ENCODE measurements at regions not wholly inside any gene's neighbourhood (a gene's known extent, or its start where the extent isn't known, plus 50 kb on each side); places are given as distances from the start of the nearest gene placed in this dataset.

DNA sequence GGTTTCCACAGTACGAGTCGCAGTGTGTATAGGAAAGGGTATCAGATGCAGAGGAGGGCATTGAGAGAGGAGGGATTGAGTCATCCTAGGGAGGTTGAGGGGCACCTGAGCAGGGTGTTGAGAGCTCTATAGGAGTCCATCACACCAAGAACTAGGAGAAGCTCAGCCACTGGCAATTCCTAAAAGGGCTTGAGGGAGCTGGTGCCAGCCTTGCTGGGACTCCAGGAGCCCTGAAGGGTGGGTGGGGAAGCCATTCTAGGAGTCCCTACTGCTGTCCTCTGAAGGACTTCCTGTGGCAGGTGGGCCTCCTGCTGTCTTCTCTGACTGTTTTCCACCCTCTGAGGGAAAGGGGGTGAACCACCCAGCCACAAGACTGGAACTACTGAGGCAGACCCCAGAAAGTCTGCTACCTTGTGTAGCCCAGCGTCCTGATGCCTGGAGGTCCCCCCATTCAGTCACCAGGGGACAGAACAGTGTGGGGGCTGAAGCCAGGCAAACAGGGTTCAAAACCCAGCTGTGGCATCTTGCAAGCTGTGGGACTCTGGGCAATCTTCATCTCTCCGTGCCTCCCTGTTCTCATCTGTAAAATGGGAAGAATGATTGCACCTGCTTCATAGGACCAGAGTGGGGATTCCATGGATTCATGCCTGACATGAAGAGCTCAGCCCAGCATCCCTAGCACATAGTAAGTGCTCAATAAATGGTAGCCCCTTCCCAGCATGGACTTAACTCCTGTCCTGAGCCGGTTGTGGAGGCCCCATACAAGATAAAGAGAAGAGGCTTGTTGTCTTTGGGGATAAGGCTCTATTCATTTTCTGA, 149.5 kb downstream of the C9orf50 start:
- no peak for DNase-seq (ENCODE audit: low read depth in 2 of 2)
- H3K36me3 ChIP-seq (ENCODE audit: control insufficient read depth, insufficient read depth, low read length), result no peaks in the 10 kb centered on the region
- no peak overlapping the region for H3K9ac ChIP-seq (ENCODE audit: insufficient read depth, low read length)
- no peak for TF ChIP-seq EZH2 (IDR thresholded peaks at IDR 0.05; ENCODE audit: low read length, missing control alignments)
- TF ChIP-seq, protein P1, sequence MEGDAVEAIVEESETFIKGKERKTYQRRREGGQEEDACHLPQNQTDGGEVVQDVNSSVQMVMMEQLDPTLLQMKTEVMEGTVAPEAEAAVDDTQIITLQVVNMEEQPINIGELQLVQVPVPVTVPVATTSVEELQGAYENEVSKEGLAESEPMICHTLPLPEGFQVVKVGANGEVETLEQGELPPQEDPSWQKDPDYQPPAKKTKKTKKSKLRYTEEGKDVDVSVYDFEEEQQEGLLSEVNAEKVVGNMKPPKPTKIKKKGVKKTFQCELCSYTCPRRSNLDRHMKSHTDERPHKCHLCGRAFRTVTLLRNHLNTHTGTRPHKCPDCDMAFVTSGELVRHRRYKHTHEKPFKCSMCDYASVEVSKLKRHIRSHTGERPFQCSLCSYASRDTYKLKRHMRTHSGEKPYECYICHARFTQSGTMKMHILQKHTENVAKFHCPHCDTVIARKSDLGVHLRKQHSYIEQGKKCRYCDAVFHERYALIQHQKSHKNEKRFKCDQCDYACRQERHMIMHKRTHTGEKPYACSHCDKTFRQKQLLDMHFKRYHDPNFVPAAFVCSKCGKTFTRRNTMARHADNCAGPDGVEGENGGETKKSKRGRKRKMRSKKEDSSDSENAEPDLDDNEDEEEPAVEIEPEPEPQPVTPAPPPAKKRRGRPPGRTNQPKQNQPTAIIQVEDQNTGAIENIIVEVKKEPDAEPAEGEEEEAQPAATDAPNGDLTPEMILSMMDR (conservative IDR thresholded peaks at IDR 0.05 in 1 of 2, IDR thresholded peaks at IDR 0.05 in 1 of 2; ENCODE audit: low read depth in 1 of 2, low read length in 2 of 2), result no peak
- no peak overlapping the region for H3K4me3 ChIP-seq (replicated peaks in 1 of 4; ENCODE audit: control extremely low read depth in 1 of 4, insufficient read depth in 1 of 4, low read depth in 3 of 4, low read length in 4 of 4)
- no peak overlapping the region for H2AFZ ChIP-seq (ENCODE audit: low read length)
- no peaks in the 10 kb centered on the region for H3K9me3 ChIP-seq (ENCODE audit: control insufficient read depth, insufficient read depth, low read depth, low read length)
- no peaks in the 10 kb centered on the region for H3K4me1 ChIP-seq (ENCODE audit: control insufficient read depth, extremely low read depth, insufficient read depth, low read length)
- no peaks in the 10 kb centered on the region for H4K20me1 ChIP-seq (ENCODE audit: control insufficient read depth, extremely low read depth, insufficient read depth, low read length)
- no peak overlapping the region for H3K27ac ChIP-seq (ENCODE audit: insufficient read depth, low read length)
- H3K79me2 ChIP-seq (ENCODE audit: control insufficient read depth, insufficient read depth, low read length), result no peaks in the 10 kb centered on the region
- no peak overlapping the region for H3K4me2 ChIP-seq (ENCODE audit: extremely low read depth, insufficient read depth, low read length)
- H3K27me3 ChIP-seq (ENCODE audit: control insufficient read depth, insufficient read depth, low read length), result no peaks in the 10 kb centered on the region

GRCh38 chr9:129469988-129470316, 150.9 kb downstream of the C9orf50 start:
- peaks cover 9% of the 10 kb centered on the region for H3K4me1 ChIP-seq (ENCODE audit: control insufficient read depth, extremely low read depth, insufficient read depth, low read length)
- H3K4me2 ChIP-seq (ENCODE audit: extremely low read depth, insufficient read depth, low read length), result no peak overlapping the region
- no peaks in the 10 kb centered on the region for H3K9me3 ChIP-seq (ENCODE audit: control insufficient read depth, insufficient read depth, low read depth, low read length)
- no peak overlapping the region for H3K27ac ChIP-seq (ENCODE audit: insufficient read depth, low read length)
- no peak overlapping the region for H2AFZ ChIP-seq (ENCODE audit: low read length)
- no peak overlapping the region for H3K4me3 ChIP-seq (replicated peaks in 1 of 4; ENCODE audit: control extremely low read depth in 1 of 4, insufficient read depth in 1 of 4, low read depth in 3 of 4, low read length in 4 of 4)
- no peaks in the 10 kb centered on the region for H3K27me3 ChIP-seq (ENCODE audit: control insufficient read depth, insufficient read depth, low read length)
- H3K9ac ChIP-seq (ENCODE audit: insufficient read depth, low read length), result no peak overlapping the region
- no peaks in the 10 kb centered on the region for H3K36me3 ChIP-seq (ENCODE audit: control insufficient read depth, insufficient read depth, low read length)
- TF ChIP-seq EZH2 (IDR thresholded peaks at IDR 0.05; ENCODE audit: low read length, missing control alignments), result no peak
- TF ChIP-seq, protein P1 (conservative IDR thresholded peaks at IDR 0.05 in 1 of 2, IDR thresholded peaks at IDR 0.05 in 1 of 2; ENCODE audit: low read depth in 1 of 2, low read length in 2 of 2), result no peak
- no peaks in the 10 kb centered on the region for H4K20me1 ChIP-seq (ENCODE audit: control insufficient read depth, extremely low read depth, insufficient read depth, low read length)
- no peaks in the 10 kb centered on the region for H3K79me2 ChIP-seq (ENCODE audit: control insufficient read depth, insufficient read depth, low read length)
- no peak for DNase-seq (ENCODE audit: low read depth in 2 of 2)

DNA sequence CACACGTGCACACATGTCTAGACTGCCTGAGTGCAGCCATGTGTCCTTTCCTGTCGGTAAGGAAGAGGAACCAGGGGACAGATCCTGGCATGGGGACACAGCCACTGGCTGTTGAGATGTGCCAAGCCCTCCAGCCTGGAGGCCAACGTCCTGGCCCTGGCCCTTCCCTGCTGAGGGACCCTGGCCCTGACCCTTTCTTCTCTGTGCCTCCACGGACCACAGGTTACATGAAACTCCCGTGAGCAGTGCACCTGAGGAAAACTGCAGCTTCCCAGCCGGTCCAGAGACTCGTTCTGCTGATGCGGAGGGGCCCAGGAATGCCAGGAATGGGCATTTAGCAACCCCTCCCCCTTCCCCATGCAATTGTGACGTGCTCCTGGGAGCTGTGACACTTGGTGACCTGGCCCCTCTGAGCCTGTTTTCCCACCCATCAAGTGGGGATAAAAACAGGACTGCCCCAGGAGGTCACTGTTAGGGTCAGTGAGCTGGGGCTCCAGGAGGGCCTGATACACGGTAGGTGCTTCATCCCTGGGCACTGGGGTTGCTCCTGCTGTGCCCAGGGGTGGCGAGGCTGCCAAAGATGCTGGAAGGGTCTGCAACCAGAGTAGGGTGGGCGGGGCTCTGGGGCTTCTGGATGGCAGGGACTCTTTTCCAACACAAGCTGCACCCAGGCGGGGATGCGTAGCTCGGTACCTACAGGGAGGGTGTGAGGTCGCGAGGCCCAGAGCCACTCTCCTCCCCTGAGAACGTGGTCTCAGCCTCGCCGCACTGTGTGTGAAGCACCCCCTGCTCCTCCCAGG, 151.5 kb downstream of the C9orf50 start:
- TF ChIP-seq, protein P1 (conservative IDR thresholded peaks at IDR 0.05 in 1 of 2, IDR thresholded peaks at IDR 0.05 in 1 of 2; ENCODE audit: low read depth in 1 of 2, low read length in 2 of 2), result no peak
- TF ChIP-seq EZH2 (IDR thresholded peaks at IDR 0.05; ENCODE audit: low read length, missing control alignments), result no peak
- H3K27ac ChIP-seq (ENCODE audit: insufficient read depth, low read length), result no peak overlapping the region
- no peaks in the 10 kb centered on the region for H3K36me3 ChIP-seq (ENCODE audit: control insufficient read depth, insufficient read depth, low read length)
- H3K4me1 ChIP-seq (ENCODE audit: control insufficient read depth, extremely low read depth, insufficient read depth, low read length), result peaks cover 12% of the 10 kb centered on the region
- no peak overlapping the region for H2AFZ ChIP-seq (ENCODE audit: low read length)
- no peaks in the 10 kb centered on the region for H3K27me3 ChIP-seq (ENCODE audit: control insufficient read depth, insufficient read depth, low read length)
- H3K79me2 ChIP-seq (ENCODE audit: control insufficient read depth, insufficient read depth, low read length), result no peaks in the 10 kb centered on the region
- no peaks in the 10 kb centered on the region for H4K20me1 ChIP-seq (ENCODE audit: control insufficient read depth, extremely low read depth, insufficient read depth, low read length)
- DNase-seq (ENCODE audit: low read depth in 2 of 2), result no peak
- H3K9ac ChIP-seq (ENCODE audit: insufficient read depth, low read length), result no peak overlapping the region
- no peaks in the 10 kb centered on the region for H3K9me3 ChIP-seq (ENCODE audit: control insufficient read depth, insufficient read depth, low read depth, low read length)
- no peak overlapping the region for H3K4me3 ChIP-seq (replicated peaks in 1 of 4; ENCODE audit: control extremely low read depth in 1 of 4, insufficient read depth in 1 of 4, low read depth in 3 of 4, low read length in 4 of 4)
- no peak overlapping the region for H3K4me2 ChIP-seq (ENCODE audit: extremely low read depth, insufficient read depth, low read length)

Data from fibroblast of lung (primary cell).